HTR-8/SVneo (cell line): ENCODE measurements at regions not wholly inside any gene's neighbourhood (a gene's known extent, or its start where the extent isn't known, plus 50 kb on each side); places are given as distances from the start of the nearest gene placed in this dataset.

Source experiments
- DNase-seq: peaks from one replicate; pipeline ENCODE4 v3.0.0; 2011; ENCODE audit warnings: low spot score, mixed read lengths; ENCODE audit not compliant: insufficient read length
- FAIRE-seq: peaks from 2 replicates; lab custom pipeline; 2011; peaks lifted over from hg19 to GRCh38; lab: Jason Lieb, UNC

GRCh38 chr14:58826845-58827686 is 189.3 kb downstream of the DACT1 start:
- FAIRE-seq (peak; percentile 96), DNase-seq (no peak)

- no peak for DNase-seq
- FAIRE-seq = peak; percentile 44
These were observed 190.5 kb downstream of the DACT1 start for GRCh38 chr14:58828298-58828697.

- DNase-seq (no peak), FAIRE-seq (peak; percentile 77)
These were observed 191.8 kb downstream of the DACT1 start for GRCh38 chr14:58829594-58829993.

- FAIRE-seq = peak; percentile 95
- no peak for DNase-seq
These were observed 192.4 kb downstream of the DACT1 start for GRCh38 chr14:58830121-58830520.

GRCh38 chr14:58832095-58832521 is 194.3 kb downstream of the DACT1 start:
- DNase-seq (no peak), FAIRE-seq (peak; percentile 96)

- FAIRE-seq = peak; percentile 65
- DNase-seq = no peak
These were observed 196.0 kb downstream of the DACT1 start for GRCh38 chr14:58833634-58834378.

GRCh38 chr14:58836303-58836974 is 198.7 kb downstream of the DACT1 start:
- FAIRE-seq = no peak
- no peak for DNase-seq

GRCh38 chr14:58839233-58839632 is 201.5 kb downstream of the DACT1 start:
- FAIRE-seq = peak; percentile 80
- DNase-seq = no peak

- FAIRE-seq = no peak
- no peak for DNase-seq
These were observed 206.8 kb downstream of the DACT1 start for GRCh38 chr14:58844544-58844943.

- FAIRE-seq (peak; percentile 62), DNase-seq (no peak)
These were observed 209.1 kb downstream of the DACT1 start for GRCh38 chr14:58846682-58847465.

GRCh38 chr14:58848365-58848764 is 210.6 kb downstream of the DACT1 start:
- DNase-seq (no peak), FAIRE-seq (no peak)

- DNase-seq (no peak), FAIRE-seq (peak; percentile 93)
These were observed 211.8 kb downstream of the DACT1 start for GRCh38 chr14:58849601-58850000.

- DNase-seq (no peak), FAIRE-seq (no peak)
These were observed 212.2 kb downstream of the DACT1 start for GRCh38 chr14:58850011-58850410.

- peak; percentile 13 for FAIRE-seq
These were observed 223.8 kb downstream of the DACT1 start for GRCh38 chr14:58861586-58861985.

GRCh38 chr14:58862416-58863160 is 224.8 kb downstream of the DACT1 start:
- no peak for DNase-seq
- FAIRE-seq = peak; percentile 59

More at GRCh38 chr14:58861586-58861985, 223.8 kb downstream of the DACT1 start:
- DNase-seq = no peak

GRCh38 chr14:58863661-58864345 is 226.0 kb downstream of the DACT1 start:
- FAIRE-seq (peak; percentile 52), DNase-seq (no peak)

- DNase-seq (peak; percentile 62), FAIRE-seq (peak; percentile 99)
These were observed 227.2 kb downstream of the DACT1 start for GRCh38 chr14:58864751-58865513.
